AG04449 (cell line): ENCODE measurements at regions not wholly inside any gene's neighbourhood (a gene's known extent, or its start where the extent isn't known, plus 50 kb on each side); places are given as distances from the start of the nearest gene placed in this dataset.

Experiments used
- CTCF ChIA-PET: fragments of 350-600 bp; formaldehyde crosslinking; extraction: SDS; loops from one replicate; lab custom pipeline; 2021; ENCODE audit warnings: antibody characterized with exemption; lab: Yijun Ruan, JAX
- POLR2A ChIA-PET: fragments of 400-600, 350-600 bp; formaldehyde crosslinking; extraction: SDS; loops from one replicate; lab custom pipeline; 2020; ENCODE audit warnings: antibody characterized with exemption, inconsistent platforms; lab: Yijun Ruan, JAX
- DNase-seq: peaks from one replicate; pipeline ENCODE4 v3.0.0-alpha.2; 2010; ENCODE audit warnings: low read depth, low spot score
- H3K4me3 ChIP-seq: 2 replicates; pipeline ENCODE4 v1.5.1; 2011; ENCODE audit warnings: low read depth, mild to moderate bottlenecking, control low read depth, low read length
- CTCF ChIP-seq: IDR thresholded peaks from one replicate; pipeline ENCODE4 v1.5.1; 2011; ENCODE audit warnings: mild to moderate bottlenecking, moderate library complexity, low read length, control low read depth, inconsistent platforms; ENCODE audit not compliant: insufficient read depth; ENCODE audit errors: missing control alignments

- no peak for DNase-seq
- ChIA-PET POLR2A (no interaction called here), CTCF (no interaction called here)
- TF ChIP-seq CTCF = no peak
- H3K4me3 ChIP-seq = no peak overlapping the region
Observed at GRCh38 chr9:32837551-32838058, 54.3 kb downstream of the TMEM215 start.

GRCh38 chr9:32839013-32839885 lies 55.9 kb downstream of the TMEM215 start:
- CTCF ChIA-PET = interaction anchor here (0.9 to 1.7 kb wide), 2 partner anchors 129 to 250 kb away, joined by 6 to 7 read pairs; no protein-coding TSS in a partner anchor
- POLR2A ChIA-PET = no interaction called here

GRCh38 chr9:32841314-32841713 lies 58.0 kb downstream of the TMEM215 start:
- ChIA-PET CTCF (no interaction called here), POLR2A (no interaction called here)
- no peak for TF ChIP-seq CTCF
- DNase-seq = no peak
- no peak overlapping the region for H3K4me3 ChIP-seq

More at GRCh38 chr9:32839013-32839885, 55.9 kb downstream of the TMEM215 start:
- H3K4me3 ChIP-seq = no peak overlapping the region
- no peak for TF ChIP-seq CTCF
- no peak for DNase-seq

GRCh38 chr9:32843295-32843694 lies 60.0 kb downstream of the TMEM215 start:
- ChIA-PET POLR2A (no interaction called here), CTCF (interaction anchor here (1.6 kb wide), 1 partner anchor 262 kb away, joined by 4 read pairs; no protein-coding TSS in a partner anchor)
- H3K4me3 ChIP-seq = no peak overlapping the region

GRCh38 chr9:32844259-32844658 lies 60.9 kb downstream of the TMEM215 start:
- ChIA-PET POLR2A (no interaction called here), CTCF (no interaction called here)
- no peak for TF ChIP-seq CTCF
- H3K4me3 ChIP-seq = no peak overlapping the region
- DNase-seq = no peak

More at GRCh38 chr9:32843295-32843694, 60.0 kb downstream of the TMEM215 start:
- DNase-seq = no peak
- no peak for TF ChIP-seq CTCF

- ChIA-PET POLR2A (no interaction called here), CTCF (no interaction called here)
- no peak overlapping the region for H3K4me3 ChIP-seq
- no peak for TF ChIP-seq CTCF
- DNase-seq = no peak
Observed at GRCh38 chr9:32854271-32854670, 70.9 kb downstream of the TMEM215 start.
